Adrenal gland (tissue), 9 donors: ENCODE measurements at regions not wholly inside any gene's neighbourhood (a gene's known extent, or its start where the extent isn't known, plus 50 kb on each side); places are given as distances from the start of the nearest gene placed in this dataset.

Source experiments
- DNase-seq, 7 donors: peaks; one replicate each; pipeline ENCODE4 v3.0.0-alpha.2; 2019 to 2020
- H3K27ac ChIP-seq, 5 donors: fragments of 200-600 bp; sonication (generic) in 4 of 5; 1 replicate in 3 of 5; 2 replicates in 2 of 5; pipeline versions ENCODE4 v1.5.1 to v1.8.0; 2016 to 2020; ENCODE audit warnings: mild to moderate bottlenecking in 1 of 5
- H3K27me3 ChIP-seq: fragments of 200-600 bp; 2 replicates; pipeline ENCODE4 v1.8.0; 2021
- H3K36me3 ChIP-seq, 2 donors: fragments of 200-600 bp; replicated peaks in 1 of 2; 1 replicate in 1 of 2; 2 replicates in 1 of 2; pipeline versions ENCODE4 v1.5.1 to v1.8.0; 2018 to 2022
- H3K4me1 ChIP-seq, 2 donors: fragments of 200-600 bp; replicated peaks in 1 of 2; 1 replicate in 1 of 2; 2 replicates in 1 of 2; pipeline versions ENCODE4 v1.5.1 to v1.8.0; 2018 to 2021
- H3K4me3 ChIP-seq, 4 donors: fragments of 200-600 bp; sonication (generic) in 3 of 4; one replicate each; pipeline ENCODE4 v1.5.1; 2016 to 2018
- H3K9me3 ChIP-seq, 3 donors: fragments of 200-600 bp; sonication (generic) in 1 of 3; replicated peaks in 1 of 3; 1 replicate in 2 of 3; 2 replicates in 1 of 3; pipeline versions ENCODE4 v1.5.1 to v1.8.0; 2016 to 2021
- CTCF ChIP-seq, 6 experiments: fragments of 450-650 bp in 4 of 6; fragments of 200-600 bp in 2 of 6; sonication (generic) in 1 of 6; IDR thresholded peaks; 1 replicate in 5 of 6; 2 replicates in 1 of 6; pipeline versions ENCODE4 v1.5.1 to v1.8.0; 2016 to 2021; ENCODE audit warnings: antibody characterized with exemption in 6 of 6, mild to moderate bottlenecking in 2 of 6, moderate library complexity in 1 of 6
- POLR2A ChIP-seq, 2 donors: fragments of 450-650 bp; IDR thresholded peaks; one replicate each; pipeline ENCODE4 v1.6.1; 2017; ENCODE audit warnings: antibody characterized with exemption in 2 of 2, mild to moderate bottlenecking in 2 of 2, moderate library complexity in 1 of 2
- WGBS, 4 donors: extraction: QIAGEN DNeasy Blood & Tissue Kit in 2 of 4; methylation state at CpG; one replicate each; pipeline versions ENCODE4 v1.1.5 to v1.1.7; 2013 to 2017; 5-methylcytosine and 5-hydroxymethylcytosine counted together
- intact Hi-C, 2 donors: fragments of 100-400 bp; cut with DNase I; formaldehyde crosslinking; loops; one replicate each; pipeline versions ENCODE4 v1.14.1 to v1.15.0; 2022 to 2023
- donor health status: healthy with polysubstance abuse.
- donor health status: Bipolar disorder and iron deficiency.
- donor health status: DM: yes; HTN: yes; CAD: no.
- donor health status: DM: no; HTN: no; CAD: no.
- donor health status: DM: no; HTN: no; CAD: no.

DNA sequence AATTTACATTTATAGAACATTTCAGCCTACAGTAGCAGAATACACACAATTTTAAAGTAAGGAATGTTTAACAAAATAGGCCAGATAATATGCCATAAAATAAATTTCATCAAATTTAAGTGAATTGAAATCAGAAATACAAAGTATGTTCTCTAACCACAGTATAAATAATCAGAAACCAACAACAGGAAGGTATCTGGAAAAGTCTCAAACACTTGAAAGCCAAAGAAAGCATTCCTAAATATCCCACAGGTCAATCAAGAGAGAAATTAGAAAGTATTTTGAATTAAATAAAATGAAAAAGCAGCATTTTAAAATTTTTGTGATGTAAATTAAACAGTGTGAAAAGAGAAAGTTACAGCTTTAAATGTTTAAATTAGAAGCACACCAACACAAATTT lies 899.2 kb downstream of the PDHA2 start:
- no peaks in the 10 kb centered on the region for H3K4me1 ChIP-seq
- no peaks in the 10 kb centered on the region for H3K9me3 ChIP-seq
- H3K36me3 ChIP-seq = no peaks in the 10 kb centered on the region
- intact Hi-C loops = no loop called here
- TF ChIP-seq CTCF (IDR thresholded peaks at IDR 0.05) = no peak
- no peak for TF ChIP-seq POLR2A (IDR thresholded peaks at IDR 0.05)
- no peak overlapping the region for H3K27ac ChIP-seq
- DNase-seq = no peak
- H3K4me3 ChIP-seq = no peak overlapping the region
- no peaks in the 10 kb centered on the region for H3K27me3 ChIP-seq

DNA sequence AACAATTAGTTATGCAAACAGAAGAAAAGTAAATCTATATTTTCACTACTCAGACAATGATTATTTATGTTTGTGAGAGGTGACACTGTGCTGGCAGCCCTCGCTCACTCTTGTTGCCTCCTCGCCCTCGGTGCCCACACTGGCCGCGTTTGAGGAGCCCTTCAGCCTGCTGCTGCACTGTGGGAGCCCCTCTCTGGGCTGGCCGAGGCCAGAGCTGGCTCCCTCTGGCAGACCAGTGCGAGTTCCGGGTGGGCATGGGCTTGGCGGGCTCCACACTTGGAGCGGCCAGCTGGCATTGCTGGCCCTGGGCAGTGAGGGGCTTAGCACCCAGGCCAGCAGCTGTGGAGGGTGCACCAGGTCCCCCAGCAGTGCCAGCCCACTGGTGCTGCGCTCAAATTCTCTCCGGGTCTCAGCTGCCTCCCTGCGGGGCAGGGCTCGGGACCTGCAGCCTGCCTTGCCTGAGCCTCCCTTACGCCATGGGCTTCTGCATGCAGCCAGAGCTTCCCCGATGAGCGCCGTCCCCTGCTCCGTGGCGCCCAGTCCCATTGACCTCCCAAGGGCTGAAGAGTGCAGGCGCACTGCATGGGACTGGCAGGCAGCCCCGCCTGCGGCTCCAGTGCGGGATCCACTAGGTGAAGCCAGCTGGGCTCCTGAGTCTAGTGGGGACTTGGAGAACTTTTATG lies 902.6 kb downstream of the PDHA2 start:
- no peak for DNase-seq
- H3K4me1 ChIP-seq = no peaks in the 10 kb centered on the region
- no peak overlapping the region for H3K27ac ChIP-seq
- H3K36me3 ChIP-seq = no peaks in the 10 kb centered on the region
- intact Hi-C loops = no loop called here
- no peaks in the 10 kb centered on the region for H3K27me3 ChIP-seq
- 89 to 93% (median 89%) methylated on average over 13 to 24 of the region's 24 CpGs for WGBS, 4 donors
- no peak for TF ChIP-seq CTCF (IDR thresholded peaks at IDR 0.05)
- no peak for TF ChIP-seq POLR2A (IDR thresholded peaks at IDR 0.05)
- H3K9me3 ChIP-seq = no peaks in the 10 kb centered on the region
- H3K4me3 ChIP-seq = no peak overlapping the region

- Histone ChIP-seq H3K4me3 (no peak overlapping the region), H3K4me1 (no peaks in the 10 kb centered on the region), H3K27ac (no peak overlapping the region), H3K9me3 (no peaks in the 10 kb centered on the region), H3K27me3 (no peaks in the 10 kb centered on the region), H3K36me3 (no peaks in the 10 kb centered on the region)
- intact Hi-C loops = no loop called here
- no peak for DNase-seq
- TF ChIP-seq POLR2A (IDR thresholded peaks at IDR 0.05) = no peak
- TF ChIP-seq CTCF (IDR thresholded peaks at IDR 0.05) = no peak
These were observed 904.8 kb downstream of the PDHA2 start for GRCh38 chr4:96744676-96745075.

GRCh38 chr4:96753216-96753615 lies 913.3 kb downstream of the PDHA2 start:
- WGBS, 4 donors = 35 to 51% (median 46%) methylated on average over 1 of the region's 1 CpG
- H3K4me1 ChIP-seq = no peaks in the 10 kb centered on the region
- H3K27me3 ChIP-seq = no peaks in the 10 kb centered on the region
- no peak overlapping the region for H3K27ac ChIP-seq
- H3K4me3 ChIP-seq = no peak overlapping the region
- DNase-seq = no peak
- intact Hi-C loops = no loop called here
- no peaks in the 10 kb centered on the region for H3K9me3 ChIP-seq
- H3K36me3 ChIP-seq = no peaks in the 10 kb centered on the region
- TF ChIP-seq POLR2A (IDR thresholded peaks at IDR 0.05) = no peak
